ENCODE measurements at regions not wholly inside any gene's neighbourhood (a gene's known extent, or its start where the extent isn't known, plus 50 kb on each side); places are given as distances from the start of the nearest gene placed in this dataset.
"Not testable (repeated sequence)": the region's sequence is repeated elsewhere in the genome, so short reads cannot be mapped to it uniquely, and the experiment has no call there.

DNA sequence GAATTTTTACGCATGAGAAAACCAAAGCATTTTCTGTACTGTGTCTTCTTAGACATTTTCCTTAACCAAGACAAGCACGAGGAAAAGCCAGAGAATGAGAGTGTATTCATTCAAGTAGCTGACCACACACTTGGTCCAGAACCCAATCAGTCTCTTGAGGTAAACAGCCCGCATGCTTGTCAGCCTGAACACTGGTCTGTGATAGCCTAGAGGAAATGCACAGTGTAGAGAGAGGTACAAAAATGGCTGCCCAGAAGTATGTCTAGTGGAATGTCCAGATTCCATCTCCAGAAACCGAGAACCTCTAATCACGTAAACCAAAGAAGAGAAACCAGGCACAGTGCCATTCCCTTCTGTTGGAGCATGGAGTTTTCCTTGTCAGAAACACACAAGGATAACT, 80.0 kb upstream of the SNX2 start:
- no peak overlapping the region for H3K9ac ChIP-seq (ENCODE audit: low read length)

DNA sequence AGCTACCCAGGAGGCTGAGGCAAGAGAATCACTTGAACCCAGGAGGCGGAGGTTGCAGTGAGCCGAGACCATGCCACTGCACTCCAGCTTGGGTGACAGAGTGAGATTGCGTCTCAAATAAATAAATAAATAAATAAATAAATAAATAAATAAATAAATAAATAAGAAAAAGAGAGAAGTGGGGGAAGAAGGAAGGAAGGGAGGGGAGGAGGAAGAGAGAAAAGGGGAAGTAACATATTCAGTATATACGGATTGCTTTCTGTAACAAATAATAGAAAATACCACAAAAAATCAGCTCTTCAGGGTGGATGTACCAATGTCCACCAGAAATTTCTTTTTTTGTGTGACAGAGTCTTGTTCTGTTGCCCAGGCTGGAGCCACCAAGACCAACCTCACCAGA, 78.1 kb upstream of the SNX2 start:
- H3K4me3 ChIP-seq (ENCODE audit: low read length); H3F3A ChIP-seq (ENCODE audit: insufficient read depth, low read length, poor library complexity, severe bottlenecking); H3K36me3 ChIP-seq (ENCODE audit: insufficient read depth, low read length); H3K27ac ChIP-seq (ENCODE audit: low read length); H3K27me3 ChIP-seq (ENCODE audit: insufficient read depth, low read depth, low read length); H4K20me1 ChIP-seq (ENCODE audit: insufficient read depth); H3K9me2 ChIP-seq (ENCODE audit: insufficient read depth, low read length); H3K9ac ChIP-seq (ENCODE audit: low read length); H3K4me2 ChIP-seq (ENCODE audit: low read length); H3K9me3 ChIP-seq (ENCODE audit: low read length); H3K79me2 ChIP-seq (replicated peaks; ENCODE audit: insufficient read depth, low read length); H2AFZ ChIP-seq (ENCODE audit: low read depth, low read length): not testable (repeated sequence)

More for the DNA sequence above, 80.0 kb upstream of the SNX2 start:
- no peak for TF ChIP-seq TAF1 (IDR thresholded peaks at IDR 0.05; ENCODE audit: low read depth)
- TF ChIP-seq, protein P1, sequence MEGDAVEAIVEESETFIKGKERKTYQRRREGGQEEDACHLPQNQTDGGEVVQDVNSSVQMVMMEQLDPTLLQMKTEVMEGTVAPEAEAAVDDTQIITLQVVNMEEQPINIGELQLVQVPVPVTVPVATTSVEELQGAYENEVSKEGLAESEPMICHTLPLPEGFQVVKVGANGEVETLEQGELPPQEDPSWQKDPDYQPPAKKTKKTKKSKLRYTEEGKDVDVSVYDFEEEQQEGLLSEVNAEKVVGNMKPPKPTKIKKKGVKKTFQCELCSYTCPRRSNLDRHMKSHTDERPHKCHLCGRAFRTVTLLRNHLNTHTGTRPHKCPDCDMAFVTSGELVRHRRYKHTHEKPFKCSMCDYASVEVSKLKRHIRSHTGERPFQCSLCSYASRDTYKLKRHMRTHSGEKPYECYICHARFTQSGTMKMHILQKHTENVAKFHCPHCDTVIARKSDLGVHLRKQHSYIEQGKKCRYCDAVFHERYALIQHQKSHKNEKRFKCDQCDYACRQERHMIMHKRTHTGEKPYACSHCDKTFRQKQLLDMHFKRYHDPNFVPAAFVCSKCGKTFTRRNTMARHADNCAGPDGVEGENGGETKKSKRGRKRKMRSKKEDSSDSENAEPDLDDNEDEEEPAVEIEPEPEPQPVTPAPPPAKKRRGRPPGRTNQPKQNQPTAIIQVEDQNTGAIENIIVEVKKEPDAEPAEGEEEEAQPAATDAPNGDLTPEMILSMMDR (IDR thresholded peaks at IDR 0.05; ENCODE audit: poor library complexity, severe bottlenecking) = no peak
- TF ChIP-seq EZH2 (IDR thresholded peaks at IDR 0.05; ENCODE audit: borderline replicate concordance, insufficient read depth, low read length, poor library complexity, severe bottlenecking) = no peak
- no peak for TF ChIP-seq MXI1 (conservative IDR thresholded peaks at IDR 0.05; ENCODE audit: poor library complexity, severe bottlenecking)
- TF ChIP-seq POLR2AphosphoS5 (IDR thresholded peaks at IDR 0.05) = no peak
- Histone ChIP-seq H2AFZ (ENCODE audit: low read depth, low read length) (no peak overlapping the region), H4K20me1 (ENCODE audit: insufficient read depth) (no peaks in the 10 kb centered on the region), H3F3A (ENCODE audit: insufficient read depth, low read length, poor library complexity, severe bottlenecking) (no peaks in the 10 kb centered on the region), H3K27me3 (ENCODE audit: insufficient read depth, low read depth, low read length) (no peaks in the 10 kb centered on the region), H3K9me3 (ENCODE audit: low read length) (no peaks in the 10 kb centered on the region), H3K79me2 (replicated peaks; ENCODE audit: insufficient read depth, low read length) (no peaks in the 10 kb centered on the region), H3K4me2 (ENCODE audit: low read length) (no peak overlapping the region), H3K4me3 (ENCODE audit: low read length) (no peak overlapping the region), H3K36me3 (ENCODE audit: insufficient read depth, low read length) (no peaks in the 10 kb centered on the region), H3K27ac (ENCODE audit: low read length) (no peak overlapping the region), H3K9me2 (ENCODE audit: insufficient read depth, low read length) (no peaks in the 10 kb centered on the region)

DNA sequence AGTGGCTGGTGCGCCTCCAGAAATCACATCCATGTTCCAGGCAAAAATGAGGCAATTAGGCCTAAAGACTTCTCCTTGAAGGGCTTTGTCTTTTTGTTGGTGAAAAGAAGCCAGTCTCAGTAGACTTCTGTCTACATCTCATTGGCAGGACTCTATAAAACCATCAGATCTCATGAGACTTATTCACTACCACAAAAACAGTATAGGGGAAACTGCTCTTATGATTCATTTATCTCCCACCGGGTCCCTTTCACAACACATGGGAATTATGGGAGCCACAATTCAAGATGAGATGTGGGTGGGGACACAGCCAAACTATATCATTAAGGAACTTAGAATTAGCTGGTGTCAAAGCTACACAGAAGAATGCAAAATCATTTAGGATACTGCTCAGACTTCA, 77.7 kb upstream of the SNX2 start:
- H3K9me2 ChIP-seq (ENCODE audit: insufficient read depth, low read length) = no peaks in the 10 kb centered on the region
- no peak overlapping the region for H2AFZ ChIP-seq (ENCODE audit: low read depth, low read length)
- no peaks in the 10 kb centered on the region for H3K36me3 ChIP-seq (ENCODE audit: insufficient read depth, low read length)
- no peaks in the 10 kb centered on the region for H3F3A ChIP-seq (ENCODE audit: insufficient read depth, low read length, poor library complexity, severe bottlenecking)
- no peak overlapping the region for H3K4me2 ChIP-seq (ENCODE audit: low read length)
- no peaks in the 10 kb centered on the region for H3K9me3 ChIP-seq (ENCODE audit: low read length)
- H3K4me3 ChIP-seq (ENCODE audit: low read length) = no peak overlapping the region
- no peaks in the 10 kb centered on the region for H4K20me1 ChIP-seq (ENCODE audit: insufficient read depth)
- no peaks in the 10 kb centered on the region for H3K79me2 ChIP-seq (replicated peaks; ENCODE audit: insufficient read depth, low read length)
- no peaks in the 10 kb centered on the region for H3K27me3 ChIP-seq (ENCODE audit: insufficient read depth, low read depth, low read length)
- no peak for TF ChIP-seq EP300 (conservative IDR thresholded peaks at IDR 0.05; ENCODE audit: poor library complexity, severe bottlenecking)
- no peak for TF ChIP-seq RAD21 (conservative IDR thresholded peaks at IDR 0.05)
- TF ChIP-seq EZH2 (IDR thresholded peaks at IDR 0.05; ENCODE audit: borderline replicate concordance, insufficient read depth, low read length, poor library complexity, severe bottlenecking) = no peak
- no peak for TF ChIP-seq POLR2AphosphoS5 (IDR thresholded peaks at IDR 0.05)
- TF ChIP-seq SMC3 (conservative IDR thresholded peaks at IDR 0.05; ENCODE audit: poor library complexity) = no peak
- TF ChIP-seq, protein P2, sequence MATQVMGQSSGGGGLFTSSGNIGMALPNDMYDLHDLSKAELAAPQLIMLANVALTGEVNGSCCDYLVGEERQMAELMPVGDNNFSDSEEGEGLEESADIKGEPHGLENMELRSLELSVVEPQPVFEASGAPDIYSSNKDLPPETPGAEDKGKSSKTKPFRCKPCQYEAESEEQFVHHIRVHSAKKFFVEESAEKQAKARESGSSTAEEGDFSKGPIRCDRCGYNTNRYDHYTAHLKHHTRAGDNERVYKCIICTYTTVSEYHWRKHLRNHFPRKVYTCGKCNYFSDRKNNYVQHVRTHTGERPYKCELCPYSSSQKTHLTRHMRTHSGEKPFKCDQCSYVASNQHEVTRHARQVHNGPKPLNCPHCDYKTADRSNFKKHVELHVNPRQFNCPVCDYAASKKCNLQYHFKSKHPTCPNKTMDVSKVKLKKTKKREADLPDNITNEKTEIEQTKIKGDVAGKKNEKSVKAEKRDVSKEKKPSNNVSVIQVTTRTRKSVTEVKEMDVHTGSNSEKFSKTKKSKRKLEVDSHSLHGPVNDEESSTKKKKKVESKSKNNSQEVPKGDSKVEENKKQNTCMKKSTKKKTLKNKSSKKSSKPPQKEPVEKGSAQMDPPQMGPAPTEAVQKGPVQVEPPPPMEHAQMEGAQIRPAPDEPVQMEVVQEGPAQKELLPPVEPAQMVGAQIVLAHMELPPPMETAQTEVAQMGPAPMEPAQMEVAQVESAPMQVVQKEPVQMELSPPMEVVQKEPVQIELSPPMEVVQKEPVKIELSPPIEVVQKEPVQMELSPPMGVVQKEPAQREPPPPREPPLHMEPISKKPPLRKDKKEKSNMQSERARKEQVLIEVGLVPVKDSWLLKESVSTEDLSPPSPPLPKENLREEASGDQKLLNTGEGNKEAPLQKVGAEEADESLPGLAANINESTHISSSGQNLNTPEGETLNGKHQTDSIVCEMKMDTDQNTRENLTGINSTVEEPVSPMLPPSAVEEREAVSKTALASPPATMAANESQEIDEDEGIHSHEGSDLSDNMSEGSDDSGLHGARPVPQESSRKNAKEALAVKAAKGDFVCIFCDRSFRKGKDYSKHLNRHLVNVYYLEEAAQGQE (IDR thresholded peaks at IDR 0.05; ENCODE audit: borderline replicate concordance) = no peak
- TF ChIP-seq, protein P1 (IDR thresholded peaks at IDR 0.05; ENCODE audit: poor library complexity, severe bottlenecking) = no peak
- TF ChIP-seq MXI1 (conservative IDR thresholded peaks at IDR 0.05; ENCODE audit: poor library complexity, severe bottlenecking) = no peak
- no peak for TF ChIP-seq TAF1 (IDR thresholded peaks at IDR 0.05; ENCODE audit: low read depth)
- no peak overlapping the region for H3K9ac ChIP-seq (ENCODE audit: low read length)
- no peak overlapping the region for H3K27ac ChIP-seq (ENCODE audit: low read length)

Measured in neural cell (in vitro differentiated cells).